GM18873 (cell line): ENCODE measurements at regions not wholly inside any gene's neighbourhood (a gene's known extent, or its start where the extent isn't known, plus 50 kb on each side); places are given as distances from the start of the nearest gene placed in this dataset.

Experiments
- ATAC-seq: cut with Tn5 transposase; IDR thresholded peaks from one replicate; pipeline ENCODE4 v1.9.1; 2021; ENCODE audit warnings: mild to moderate bottlenecking, moderate library complexity, moderate number of reproducible peaks; ENCODE audit not compliant: unreplicated experiment, low FRiP score

DNA sequence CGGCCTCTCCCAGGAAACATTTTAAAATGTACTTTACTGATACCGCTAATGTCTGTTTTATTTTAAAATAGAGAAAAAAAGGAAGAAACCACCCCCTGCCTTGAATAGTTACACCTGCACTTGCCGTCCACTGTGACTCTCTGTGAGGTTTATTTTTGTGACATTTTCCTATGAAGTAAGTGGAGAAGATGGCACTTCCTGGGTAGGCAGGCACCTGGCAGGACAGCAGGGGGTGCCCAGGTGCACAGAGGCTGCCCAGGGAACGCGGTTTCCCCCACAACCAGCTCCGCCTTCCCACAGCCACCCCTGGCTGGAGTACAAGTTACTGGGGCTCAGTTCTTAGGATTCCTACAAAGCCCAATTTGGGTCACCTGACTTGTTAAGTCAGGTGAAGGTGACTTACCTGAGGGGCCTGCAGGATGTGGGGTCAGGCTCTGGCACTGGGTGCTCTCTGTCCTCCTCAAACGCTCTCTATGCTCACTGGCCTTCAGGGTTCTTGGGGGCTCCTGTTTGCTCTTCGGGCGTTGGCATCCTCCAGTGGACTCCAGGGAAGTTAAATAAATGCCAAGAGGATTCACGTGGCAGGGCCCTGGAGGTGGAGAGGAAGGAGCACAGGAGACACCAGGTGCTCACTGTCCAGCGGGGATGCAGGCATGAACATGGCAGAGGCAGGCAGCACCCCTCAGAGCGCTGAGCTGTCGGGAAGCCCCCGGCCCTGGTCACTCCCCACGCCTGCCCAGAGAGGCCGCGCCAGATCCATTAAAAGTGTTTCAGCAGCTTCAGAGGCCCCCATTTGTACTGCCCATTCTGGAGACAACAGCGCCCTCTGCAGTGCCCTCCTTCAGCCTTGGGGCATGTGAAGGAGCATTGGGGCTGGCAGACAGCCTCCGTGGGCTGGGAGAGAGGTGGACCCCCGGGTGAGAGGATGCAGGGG lies 1021.2 kb downstream of the TBC1D22A start:
- no peak for ATAC-seq

DNA sequence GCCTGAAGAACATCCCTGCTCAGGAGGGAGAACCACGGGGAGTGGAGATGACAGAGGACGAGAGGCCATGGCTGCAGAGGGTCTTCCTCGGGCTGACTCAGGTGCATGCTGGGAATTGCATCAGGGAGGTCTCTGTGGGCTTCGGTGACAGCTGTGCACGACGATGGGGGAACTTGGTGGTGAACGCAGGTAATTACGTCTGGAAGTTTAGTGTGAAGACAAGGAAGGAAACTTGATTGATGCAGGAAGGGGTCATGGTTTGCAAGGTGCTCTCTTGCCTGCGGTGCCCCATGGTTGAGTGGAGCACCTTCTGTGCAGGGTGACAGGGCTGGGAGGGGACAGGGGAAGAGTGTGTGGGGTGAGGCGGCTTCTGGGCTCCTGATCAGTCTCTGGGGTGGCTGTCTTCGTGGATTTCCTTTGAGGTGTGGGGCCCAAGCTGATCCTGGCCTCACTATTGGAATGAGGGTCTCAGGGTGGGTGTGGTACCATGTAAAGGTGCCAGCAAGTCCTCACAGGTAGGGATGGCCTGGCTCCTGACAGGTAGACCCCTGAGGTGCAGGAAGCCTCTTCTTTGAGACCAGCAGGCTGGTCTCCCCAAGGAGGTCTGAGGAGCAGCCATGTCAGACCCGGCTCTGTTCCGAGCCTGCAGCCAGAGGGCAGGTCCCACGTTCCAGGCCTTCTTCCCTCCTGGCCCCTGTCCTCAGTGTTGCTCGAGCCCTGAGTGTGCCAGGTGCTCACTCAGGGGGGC lies 1020.1 kb downstream of the TBC1D22A start:
- no peak for ATAC-seq

DNA sequence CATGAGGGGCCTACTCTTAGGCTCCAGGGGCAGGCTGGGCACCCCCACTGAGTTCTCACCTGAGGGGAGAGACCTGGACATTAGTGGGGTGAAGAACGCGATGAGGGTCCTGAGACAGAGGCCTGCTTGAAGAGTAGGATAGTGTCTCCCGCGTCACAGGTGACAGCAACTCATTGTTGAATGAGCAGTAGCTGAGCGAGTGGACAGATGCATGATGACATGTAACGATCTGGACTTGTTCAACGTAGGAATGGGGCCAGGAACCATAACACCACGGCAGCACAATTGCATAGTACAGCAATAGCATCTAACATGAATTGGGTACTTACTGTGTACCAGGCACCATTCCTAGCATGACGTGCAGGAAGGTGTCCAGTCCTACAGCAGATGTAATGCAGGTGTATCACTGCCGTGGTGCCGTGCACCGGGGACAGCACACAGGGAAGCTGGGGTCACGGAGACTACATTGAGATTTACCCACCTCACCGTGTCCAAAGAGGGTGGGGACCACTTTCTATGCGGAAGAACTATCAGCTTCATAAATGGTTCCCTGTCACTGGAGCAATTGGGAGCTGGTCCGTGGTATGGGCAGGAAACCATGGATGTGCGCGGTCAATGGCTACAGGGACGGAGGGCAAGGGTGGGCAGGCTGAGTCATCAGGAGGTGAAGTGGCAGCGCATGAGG lies 1019.1 kb downstream of the TBC1D22A start:
- no peak for ATAC-seq

DNA sequence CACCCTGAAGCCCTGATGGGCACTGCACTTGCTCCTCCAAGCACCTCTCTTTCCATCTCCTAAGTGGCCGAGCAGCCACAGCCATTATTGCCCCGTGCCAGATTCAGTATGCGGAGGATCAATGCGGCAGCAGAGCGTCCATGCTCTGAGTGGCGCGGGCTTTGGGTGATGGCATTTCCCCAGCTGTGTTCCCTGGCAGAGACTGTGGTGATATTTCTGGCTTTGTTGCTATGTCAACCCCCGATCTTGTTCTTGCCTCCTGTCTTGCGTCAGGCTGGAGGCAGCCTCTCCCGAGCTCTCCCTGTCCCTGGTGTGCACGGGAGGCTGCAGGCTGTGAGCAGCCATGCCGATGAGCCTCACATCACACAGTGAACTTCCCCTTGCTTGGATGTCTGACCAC lies 1018.6 kb downstream of the TBC1D22A start:
- no peak for ATAC-seq

DNA sequence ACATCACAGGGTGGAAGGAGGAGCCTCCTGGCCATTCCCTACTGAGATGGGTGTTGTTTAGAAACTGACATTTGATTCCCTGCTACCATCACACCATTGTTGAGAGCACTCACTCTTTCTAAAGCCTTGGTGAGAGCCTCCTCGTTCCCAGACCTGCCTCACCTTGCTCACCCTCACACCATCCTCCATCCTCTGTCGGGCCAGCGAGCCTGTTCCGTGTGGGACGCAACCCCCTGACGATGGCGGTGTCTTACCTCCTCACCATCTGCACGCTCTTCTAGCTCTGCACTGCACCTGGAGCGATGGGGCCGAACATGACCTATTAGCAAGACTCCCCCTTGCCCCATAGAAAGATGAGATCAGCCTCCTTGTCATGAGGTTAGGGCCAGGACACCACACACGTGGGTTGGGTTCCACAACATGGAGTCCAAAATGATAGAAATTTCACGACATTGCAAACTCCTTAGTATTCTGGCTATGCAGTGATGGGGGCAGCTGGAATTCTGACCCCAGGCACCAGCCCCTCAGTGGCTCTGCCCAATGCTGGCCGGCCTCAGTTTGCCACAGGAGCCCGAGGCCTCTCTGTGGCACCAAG lies 1017.9 kb downstream of the TBC1D22A start:
- no peak for ATAC-seq

DNA sequence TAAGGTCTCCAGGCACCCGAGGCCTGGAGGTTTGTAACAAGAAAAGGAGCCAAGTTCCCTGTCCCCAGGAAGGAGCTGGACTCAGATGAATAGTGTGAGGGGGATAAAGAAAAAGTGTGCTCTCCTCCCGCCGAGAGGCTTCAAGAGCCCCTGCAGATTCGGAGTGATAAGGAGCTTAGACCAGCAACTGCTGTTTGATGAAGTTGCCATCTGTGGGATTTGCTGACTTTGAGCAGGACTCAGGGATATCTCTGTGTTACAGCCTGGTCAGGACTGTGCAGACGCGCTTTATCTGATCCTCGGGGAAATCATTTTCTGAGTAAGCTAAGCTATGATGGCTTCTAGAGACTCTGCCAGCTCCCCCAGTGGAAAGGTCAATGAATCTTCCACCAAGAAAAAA lies 1017.0 kb downstream of the TBC1D22A start:
- no peak for ATAC-seq

DNA sequence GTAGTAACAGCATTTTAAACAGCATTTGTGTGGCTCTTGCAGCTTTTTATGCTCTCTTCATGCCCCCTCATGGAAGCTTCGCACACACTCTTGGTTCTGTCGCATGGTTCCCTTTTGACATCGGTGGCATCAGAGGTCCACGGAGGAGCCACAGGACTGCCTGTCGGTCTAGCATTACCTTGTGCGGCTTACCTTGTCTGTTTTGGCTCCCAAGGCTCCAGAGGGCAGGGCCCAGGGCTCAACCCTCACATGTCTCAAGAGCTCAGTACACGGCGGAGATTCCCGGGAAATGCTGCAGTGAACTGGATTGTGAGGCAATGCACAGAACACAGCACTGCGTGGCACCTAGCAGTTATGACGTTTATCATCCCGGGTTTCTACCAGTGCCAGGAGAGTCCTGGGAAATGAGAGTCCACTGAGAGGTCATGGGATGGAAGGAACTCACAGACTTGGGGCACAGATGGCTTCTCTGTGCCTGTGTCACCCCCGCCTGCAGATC lies 1015.8 kb downstream of the TBC1D22A start:
- ATAC-seq, result no peak

DNA sequence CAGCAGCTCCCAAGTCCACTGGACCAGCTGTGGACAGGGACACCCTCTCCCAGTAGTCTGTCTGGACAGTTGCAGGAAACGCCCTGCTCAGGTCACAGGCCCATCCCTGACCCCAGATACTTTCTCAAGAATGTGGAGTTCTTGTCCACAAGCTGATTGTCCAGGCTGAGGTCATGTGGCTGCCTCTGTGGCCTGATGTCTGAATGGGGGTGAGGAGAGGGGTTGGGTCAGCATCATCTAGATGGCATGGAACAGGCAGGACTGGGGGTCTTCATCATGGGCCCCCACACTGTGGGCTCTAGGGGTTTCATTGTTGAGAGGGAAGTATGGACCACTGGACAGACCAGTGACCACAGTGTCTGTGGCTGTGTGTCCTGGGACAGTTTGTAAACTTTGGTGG lies 1015.0 kb downstream of the TBC1D22A start:
- ATAC-seq, result no peak

DNA sequence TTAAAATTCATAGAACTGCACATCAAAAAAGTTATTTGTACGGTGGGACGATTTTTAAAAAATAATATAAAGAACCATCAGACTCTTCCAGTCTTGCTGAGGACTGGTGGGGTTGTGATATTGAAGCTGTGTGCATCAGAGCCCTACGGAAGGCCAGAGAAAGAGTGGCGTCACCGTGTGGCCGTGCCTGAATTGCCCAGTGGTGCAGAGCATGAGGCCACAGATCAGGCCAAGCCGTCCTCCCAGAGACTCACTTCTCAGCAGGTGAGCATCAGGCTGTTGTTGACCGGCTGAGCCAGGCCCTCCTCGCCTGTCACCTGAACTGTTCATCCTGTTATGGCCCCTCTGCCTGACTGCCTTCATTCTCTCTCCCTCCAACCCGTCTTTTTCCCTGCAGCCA lies 1013.9 kb downstream of the TBC1D22A start:
- ATAC-seq, result no peak

DNA sequence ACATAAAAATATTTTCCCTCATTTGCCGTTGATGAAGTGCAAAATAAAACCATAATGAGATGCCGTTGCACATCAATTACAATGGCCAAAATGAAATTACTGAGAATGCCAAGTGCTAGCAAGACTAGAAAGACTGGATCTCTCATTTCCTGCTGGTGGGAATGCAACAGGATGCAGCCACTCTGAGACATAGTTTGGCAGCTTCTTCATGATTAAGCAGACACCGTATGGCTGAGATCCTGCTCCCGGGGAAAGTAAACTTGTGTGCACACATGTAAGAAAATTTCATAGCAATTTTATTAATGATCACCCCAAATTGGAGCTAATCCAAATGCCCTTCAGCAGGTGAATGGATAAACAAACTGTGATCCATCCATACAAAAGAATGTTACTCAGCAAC lies 1013.2 kb downstream of the TBC1D22A start:
- ATAC-seq, result no peak

DNA sequence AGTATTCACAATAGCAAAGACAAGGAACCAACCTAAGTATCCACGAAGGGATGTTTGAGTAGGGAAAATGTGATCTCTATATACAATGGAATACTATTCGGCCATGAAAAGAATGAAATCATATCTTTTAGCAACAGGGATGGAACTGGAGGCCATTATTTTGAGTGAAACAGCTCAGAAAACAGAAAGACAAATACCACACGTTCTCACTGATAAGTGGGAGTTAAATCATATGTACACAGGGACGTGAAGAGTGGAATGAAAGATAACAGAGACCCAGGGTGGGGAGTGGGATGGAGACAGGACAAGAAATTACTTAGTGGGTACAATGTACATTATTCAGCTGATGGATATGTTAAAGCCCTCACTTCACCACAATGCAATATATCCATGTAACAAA lies 1012.7 kb downstream of the TBC1D22A start:
- ATAC-seq, result no peak

DNA sequence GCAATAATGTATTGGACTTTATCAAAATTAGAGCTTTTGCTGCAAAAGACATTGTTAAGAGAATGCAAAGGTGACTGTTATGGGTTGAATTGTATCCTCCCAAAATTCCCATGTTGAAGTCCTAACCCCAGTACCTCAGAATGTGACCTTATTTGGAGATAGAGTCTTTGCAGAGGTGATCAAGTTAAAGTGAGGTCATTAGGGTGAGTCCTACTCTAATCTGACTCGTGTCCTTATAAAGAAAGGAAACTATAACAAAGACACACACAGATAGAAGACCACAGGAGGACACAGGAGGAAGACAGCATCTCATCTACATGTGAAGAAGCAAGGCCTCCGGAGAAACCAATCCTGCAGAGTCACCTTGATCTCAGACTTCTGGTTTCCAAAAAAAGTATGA lies 1011.2 kb downstream of the TBC1D22A start:
- no peak for ATAC-seq

DNA sequence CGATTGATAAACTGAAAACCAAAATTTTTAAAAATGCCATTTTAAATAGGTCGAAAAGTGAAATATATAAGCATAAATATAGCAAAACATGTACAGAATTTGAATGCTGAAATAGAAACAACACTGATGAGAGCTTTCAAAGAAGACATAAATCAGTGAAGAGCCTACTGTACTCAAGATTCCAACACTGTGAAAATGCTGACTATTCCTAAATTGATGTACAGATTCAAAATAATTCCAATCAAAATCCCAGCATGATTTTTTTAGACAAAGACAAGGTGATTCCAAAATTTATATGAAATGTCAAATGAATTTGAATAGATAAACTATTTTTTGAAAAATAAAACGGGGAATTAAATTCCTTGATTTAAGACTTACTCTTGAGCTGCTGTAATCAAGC lies 1010.4 kb downstream of the TBC1D22A start:
- no peak for ATAC-seq

DNA sequence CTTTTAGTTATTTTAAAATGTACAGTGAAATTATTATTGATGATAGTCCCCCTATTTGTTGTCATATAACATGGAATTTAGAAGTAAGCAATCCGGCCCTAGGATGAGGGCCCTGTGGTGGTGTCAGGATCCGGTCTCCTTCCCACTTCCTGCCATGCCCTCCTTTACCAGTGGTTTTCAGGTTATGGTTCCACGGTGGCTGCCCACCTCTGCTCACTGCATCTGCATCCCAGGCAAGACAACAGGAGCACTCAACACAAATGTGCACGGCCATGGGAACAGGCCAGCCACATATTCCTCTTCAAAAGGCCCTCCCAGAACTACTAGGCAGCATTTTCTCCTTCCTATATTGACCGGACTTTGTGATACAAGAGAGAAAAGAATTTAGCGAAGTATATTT lies 1007.2 kb downstream of the TBC1D22A start:
- ATAC-seq, result no peak

DNA sequence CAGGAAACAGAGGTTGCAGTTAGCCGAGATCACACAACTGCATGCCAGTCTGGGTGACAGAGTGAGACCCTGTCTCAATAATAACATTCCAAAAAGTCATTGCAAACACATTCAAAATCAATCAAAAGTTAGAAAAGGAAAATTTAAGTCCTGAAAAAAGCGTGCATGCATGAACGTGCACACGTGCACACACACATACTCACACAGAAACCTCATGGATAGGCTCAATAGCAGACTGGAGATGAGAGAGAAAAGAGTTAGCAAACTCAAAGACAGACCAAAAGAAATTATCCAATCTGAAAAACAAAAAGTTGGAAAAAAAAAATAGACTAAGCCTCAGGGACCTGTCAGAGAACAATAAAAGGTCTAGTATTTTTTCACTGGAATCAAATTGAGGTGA lies 1005.6 kb downstream of the TBC1D22A start:
- no peak for ATAC-seq

DNA sequence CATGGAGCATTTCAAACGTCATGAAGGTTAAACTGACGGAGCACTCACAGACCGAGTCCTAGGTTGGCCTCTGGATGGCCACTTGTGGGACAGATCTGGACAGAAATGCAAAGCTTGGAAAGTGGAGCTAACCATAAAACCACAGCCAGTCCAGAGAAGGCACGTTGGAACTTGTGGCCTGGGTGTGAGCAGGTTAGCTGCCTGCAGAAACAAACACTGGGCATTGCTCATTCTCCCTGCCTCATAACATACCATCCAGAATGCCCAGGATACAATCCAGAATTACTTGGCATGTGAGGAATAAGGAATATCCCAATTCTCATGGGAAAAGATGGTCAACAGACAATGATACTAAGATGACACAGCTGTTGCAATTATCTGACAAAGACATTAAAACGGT lies 1005.0 kb downstream of the TBC1D22A start:
- ATAC-seq, result no peak

DNA sequence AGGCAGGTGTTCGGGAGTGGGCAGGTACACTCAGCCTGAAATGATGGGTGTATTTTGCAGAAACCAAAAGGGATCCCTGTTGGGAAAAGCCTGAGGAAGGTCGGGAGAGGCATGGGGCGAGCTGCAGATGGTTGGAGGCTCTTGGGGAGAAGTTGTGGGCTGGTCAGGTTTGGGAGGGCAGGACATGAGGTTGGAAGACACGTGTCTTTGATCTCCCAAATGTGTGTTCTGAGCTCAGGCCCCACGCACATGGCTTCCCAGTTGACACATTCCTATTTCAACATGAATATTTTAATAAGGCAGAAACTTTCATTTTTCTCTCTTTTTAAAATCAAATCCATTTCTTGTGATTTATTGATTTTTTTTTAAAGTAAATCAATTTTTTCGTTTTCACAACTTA lies 1003.3 kb downstream of the TBC1D22A start:
- ATAC-seq, result no peak

DNA sequence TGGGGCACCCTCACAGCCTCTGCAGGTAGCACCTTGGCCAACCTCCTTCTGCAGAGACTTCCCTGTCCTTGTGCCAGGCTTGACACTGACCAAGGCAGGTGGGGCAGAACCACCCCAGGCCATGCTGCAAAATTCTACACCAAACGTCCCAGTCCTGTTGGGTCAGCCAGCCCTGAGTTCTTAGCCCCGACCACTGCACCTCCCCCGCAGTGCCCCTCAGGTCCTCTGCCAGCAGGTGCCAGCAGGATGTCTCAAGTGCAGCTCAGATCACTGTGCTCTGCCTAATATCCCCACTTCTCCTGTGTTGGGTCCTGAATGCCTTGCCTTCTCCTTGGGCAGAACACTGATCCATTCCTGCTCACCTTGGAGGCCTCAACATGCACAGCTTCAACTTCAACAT lies 999.7 kb downstream of the TBC1D22A start:
- no peak for ATAC-seq

DNA sequence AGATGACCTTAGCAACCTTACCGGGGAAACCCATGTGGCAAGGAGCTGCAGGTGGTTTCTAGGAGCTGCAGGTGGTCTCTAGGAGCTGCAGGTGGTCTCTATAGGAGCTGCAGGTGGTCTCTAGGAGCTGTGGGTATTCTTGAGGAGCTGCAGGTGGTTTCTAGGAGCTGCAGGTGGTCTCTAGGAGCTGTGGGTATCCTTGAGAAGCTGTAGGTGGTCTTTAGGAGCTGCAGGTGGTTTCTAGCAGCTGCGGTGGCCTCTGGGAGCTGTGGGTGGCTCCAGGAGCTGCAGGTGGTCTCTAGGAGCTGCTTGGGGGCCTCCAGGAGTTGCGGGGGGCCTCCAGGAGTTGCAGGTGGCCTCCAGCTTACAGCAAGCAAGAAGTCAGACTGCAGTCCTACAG lies 997.5 kb downstream of the TBC1D22A start:
- ATAC-seq, result no peak

DNA sequence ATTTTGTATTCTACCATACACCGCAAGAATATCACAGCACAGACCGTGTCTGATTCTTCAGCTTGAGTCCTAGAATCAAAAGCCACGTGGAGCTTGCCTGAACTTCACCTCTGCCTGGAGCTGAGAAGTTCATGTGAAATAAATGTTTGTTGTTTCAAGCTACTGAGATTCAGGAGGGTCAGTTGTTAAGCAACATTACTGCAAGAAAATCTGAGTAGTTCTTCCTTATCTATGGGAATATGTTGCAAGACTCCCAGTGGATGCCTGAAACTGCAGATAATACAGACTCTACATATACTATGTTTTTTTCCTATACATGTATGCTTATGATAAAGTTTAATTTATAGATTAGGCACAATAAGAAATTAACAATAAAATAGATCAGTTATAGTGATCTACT lies 995.3 kb downstream of the TBC1D22A start:
- ATAC-seq, result no peak

DNA sequence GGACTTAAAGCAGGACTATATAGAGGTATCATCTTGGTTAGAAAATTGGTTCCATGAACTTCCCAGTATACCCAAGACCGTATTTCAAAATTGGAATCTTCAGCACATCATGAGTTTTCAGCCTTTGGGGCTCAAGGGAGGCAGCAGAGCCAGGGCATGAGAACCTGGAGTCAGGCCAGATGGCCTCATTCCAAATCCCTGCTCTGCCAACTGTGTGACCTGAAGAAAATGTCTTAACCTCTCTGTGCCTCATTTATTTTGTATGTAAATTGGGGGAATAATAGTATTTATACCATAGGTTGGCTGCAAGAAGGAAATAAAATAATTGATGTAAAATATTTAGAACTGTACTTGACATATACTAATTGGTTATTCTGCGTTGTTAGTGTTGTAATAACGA lies 987.6 kb downstream of the TBC1D22A start:
- ATAC-seq, result no peak
